NCI-H1092 (cell line): ENCODE measurements at regions not wholly inside any gene's neighbourhood (a gene's known extent, or its start where the extent isn't known, plus 50 kb on each side); places are given as distances from the start of the nearest gene placed in this dataset.
"Not testable (repeated sequence)": the region's sequence is repeated elsewhere in the genome, so short reads cannot be mapped to it uniquely, and the experiment has no call there.

Experiments
- DNase-seq: peaks from one replicate; lab custom pipeline; 2025; lab: John Stamatoyannopoulos, UW

GRCh38 chr4:177948853-177949252 lies 506.6 kb upstream of the AGA start:
- DNase-seq, result no peak

- no peak for DNase-seq
Observed at GRCh38 chr4:177951026-177951425, 508.8 kb upstream of the AGA start.

- DNase-seq, result no peak
Observed at GRCh38 chr4:177952723-177953122, 510.5 kb upstream of the AGA start.

GRCh38 chr4:177957596-177958360 lies 515.5 kb upstream of the AGA start:
- no peak for DNase-seq

GRCh38 chr4:177960566-177960965 lies 518.3 kb upstream of the AGA start:
- no peak for DNase-seq

GRCh38 chr4:177961761-177962380 lies 519.6 kb upstream of the AGA start:
- DNase-seq, result no peak

GRCh38 chr4:177964061-177964460 lies 521.8 kb upstream of the AGA start:
- DNase-seq, result no peak

GRCh38 chr4:177964693-177965168 lies 522.5 kb upstream of the AGA start:
- DNase-seq, result no peak

GRCh38 chr4:177967328-177967727 lies 525.1 kb upstream of the AGA start:
- DNase-seq, result no peak

GRCh38 chr4:177968817-177969442 lies 526.7 kb upstream of the AGA start:
- no peak for DNase-seq

GRCh38 chr4:177974461-177974860 lies 532.2 kb upstream of the AGA start:
- DNase-seq, result no peak

- no peak for DNase-seq
Observed at GRCh38 chr4:177975315-177975987, 533.2 kb upstream of the AGA start.

GRCh38 chr4:177986236-177986635 lies 544.0 kb upstream of the AGA start:
- DNase-seq, result no peak

- DNase-seq, result no peak
Observed at GRCh38 chr4:177987896-177988295, 545.7 kb upstream of the AGA start.

GRCh38 chr4:177989503-177990201 lies 547.4 kb upstream of the AGA start:
- no peak for DNase-seq

- DNase-seq, result no peak
Observed at GRCh38 chr4:178003098-178003657, 560.9 kb upstream of the AGA start.

- DNase-seq, result no peak
Observed at GRCh38 chr4:178010596-178010995, 568.4 kb upstream of the AGA start.

- not testable (repeated sequence) for DNase-seq
Observed at GRCh38 chr4:178015046-178015445, 572.8 kb upstream of the AGA start.

GRCh38 chr4:178026999-178027398 lies 584.8 kb upstream of the AGA start:
- no peak for DNase-seq

- no peak for DNase-seq
Observed at GRCh38 chr4:178027796-178028195, 585.6 kb upstream of the AGA start.

- no peak for DNase-seq
Observed at GRCh38 chr4:178028481-178028880, 586.2 kb upstream of the AGA start.
